HepG2 (cell line): ENCODE measurements at regions not wholly inside any gene's neighbourhood (a gene's known extent, or its start where the extent isn't known, plus 50 kb on each side); places are given as distances from the start of the nearest gene placed in this dataset.

Source experiments
- ATAC-seq: fragments of 200-7000 bp; cut with Tn5 transposase; 3 replicates; pipeline ENCODE4 v1.9.1; 2020; ENCODE audit warnings: mild to moderate bottlenecking, moderate library complexity
- BruUV-seq: library from RNA; stranded (reverse); fragments of 400-500 nt; replicated peaks from 2 replicates; lab custom pipeline; 2021; lab: Mats Ljungman, UMichigan
- CTCF ChIA-PET: fragments of 300-600 bp; formaldehyde crosslinking; extraction: SDS; loops from one replicate; lab custom pipeline; 2021; ENCODE audit warnings: low total read pairs, inconsistent platforms, low intra/inter-chr PET ratio; lab: Yijun Ruan, JAX
- POLR2A ChIA-PET: fragments of 350-600 bp; sonication (Branson Sonifier 250); formaldehyde crosslinking; loops from one replicate; lab custom pipeline; 2020; ENCODE audit warnings: antibody characterized with exemption, inconsistent platforms; lab: Yijun Ruan, JAX
- DNase-seq: peaks from one replicate; pipeline ENCODE4 v3.0.0-alpha.2; 2015; ENCODE audit warnings: low spot score
- FAIRE-seq: peaks from 3 replicates; lab custom pipeline; 2011; peaks lifted over from hg19 to GRCh38; lab: Jason Lieb, UNC
- H2AFZ ChIP-seq: one replicate; pipeline ENCODE4 v1.6.1; 2011; ENCODE audit warnings: low read length, inconsistent platforms
- H3K27ac ChIP-seq: fragments of 300-600 bp; 3 replicates; pipeline ENCODE4 v1.8.0; 2011; ENCODE audit warnings: mixed run types, mild to moderate bottlenecking, mixed read lengths, low read length, inconsistent platforms; ENCODE audit not compliant: insufficient read depth; ENCODE audit errors: extremely low read length
- H3K27me3 ChIP-seq, 2 experiments: fragments of 200-600 bp in 1 of 2; 2 replicates in 1 of 2; 3 replicates in 1 of 2; pipeline versions ENCODE4 v1.6.0 to v1.8.0; 2011; ENCODE audit warnings: low read length in 2 of 2, mild to moderate bottlenecking in 2 of 2, moderate library complexity in 2 of 2, inconsistent platforms in 1 of 2; ENCODE audit not compliant: insufficient read depth in 2 of 2, control insufficient read depth in 1 of 2
- H3K36me3 ChIP-seq, 2 experiments: fragments of 200-600 bp in 1 of 2; replicated peaks in 1 of 2; 2 replicates in 1 of 2; 3 replicates in 1 of 2; pipeline versions ENCODE4 v1.5.1 to v1.8.0; 2011; ENCODE audit warnings: low read length in 2 of 2, inconsistent platforms in 1 of 2; ENCODE audit not compliant: insufficient read depth in 2 of 2, control insufficient read depth in 1 of 2
- H3K4me1 ChIP-seq: 2 replicates; pipeline ENCODE4 v1.5.1; 2012; ENCODE audit warnings: low read length, inconsistent platforms; ENCODE audit not compliant: insufficient read depth
- H3K4me2 ChIP-seq: 2 replicates; pipeline ENCODE4 v1.6.0; 2011; ENCODE audit warnings: low read depth, low read length, inconsistent platforms
- H3K4me3 ChIP-seq, 3 experiments: fragments of 200-600 bp in 1 of 3; sonication (generic), shearing (Covaris generic) in 1 of 3; replicated peaks in 1 of 3; 2 replicates each; pipeline ENCODE4 v1.5.1; 2011 to 2016; ENCODE audit warnings: low read length in 3 of 3, inconsistent platforms in 2 of 3, low read depth in 2 of 3, mild to moderate bottlenecking in 2 of 3, control low read depth in 1 of 3, mixed read lengths in 1 of 3; ENCODE audit not compliant: insufficient read depth in 1 of 3
- H3K79me2 ChIP-seq: one replicate; pipeline ENCODE4 v1.6.1; 2011; ENCODE audit warnings: low read length, inconsistent platforms; ENCODE audit not compliant: insufficient read depth
- H3K9ac ChIP-seq: 2 replicates; pipeline ENCODE4 v1.6.0; 2011; ENCODE audit warnings: mild to moderate bottlenecking, low read depth, low read length, inconsistent platforms; ENCODE audit not compliant: insufficient read depth
- H3K9me3 ChIP-seq: 2 replicates; pipeline ENCODE4 v1.5.1; 2012; ENCODE audit warnings: mild to moderate bottlenecking, low read length
- H4K20me1 ChIP-seq: 2 replicates; pipeline ENCODE4 v1.6.0; 2011; ENCODE audit warnings: inconsistent platforms, mild to moderate bottlenecking, low read length, moderate library complexity; ENCODE audit not compliant: insufficient read depth
- HCFC1 ChIP-seq: fragments of 150-350 bp; IDR thresholded peaks from 2 replicates; pipeline ENCODE4 v1.6.1; 2014; ENCODE audit warnings: low read depth, low read length
- MED1 ChIP-seq: sonication (generic); formaldehyde crosslinking; IDR thresholded peaks from 2 replicates; pipeline ENCODE4 v1.4.0; 2020; ENCODE audit warnings: missing genetic modification reagents
- PAWR ChIP-seq: sonication (generic); formaldehyde crosslinking; IDR thresholded peaks from 2 replicates; pipeline ENCODE4 v1.4.0; 2020; ENCODE audit warnings: missing genetic modification reagents, mild to moderate bottlenecking, borderline replicate concordance
- PHF20 ChIP-seq: sonication (generic); formaldehyde crosslinking; IDR thresholded peaks from 2 replicates; pipeline ENCODE4 v1.5.0; 2020; ENCODE audit warnings: mild to moderate bottlenecking, missing genetic modification reagents
- SATB2 ChIP-seq: sonication (generic); formaldehyde crosslinking; IDR thresholded peaks from 2 replicates; pipeline ENCODE4 v1.5.0; 2020; ENCODE audit warnings: missing genetic modification reagents
- SP4 ChIP-seq: sonication (generic); formaldehyde crosslinking; IDR thresholded peaks from 2 replicates; pipeline ENCODE4 v1.8.1; 2023; ENCODE audit warnings: mild to moderate bottlenecking, missing genetic modification reagents
- STAT5B ChIP-seq: sonication (generic); formaldehyde crosslinking; IDR thresholded peaks from 2 replicates; pipeline ENCODE4 v1.4.0; 2020; ENCODE audit warnings: missing genetic modification reagents
- ZNF121 ChIP-seq: sonication (generic); formaldehyde crosslinking; IDR thresholded peaks from 2 replicates; pipeline ENCODE4 v1.5.0; 2020; ENCODE audit warnings: mild to moderate bottlenecking, missing genetic modification reagents
- ZNF333 ChIP-seq: sonication (generic); formaldehyde crosslinking; IDR thresholded peaks from 2 replicates; pipeline ENCODE4 v1.4.0; 2020; ENCODE audit warnings: mild to moderate bottlenecking, missing genetic modification reagents, borderline replicate concordance
- ZNF383 ChIP-seq: sonication (generic); formaldehyde crosslinking; IDR thresholded peaks from 2 replicates; pipeline ENCODE4 v1.4.0; 2020; ENCODE audit warnings: missing genetic modification reagents, mild to moderate bottlenecking, borderline replicate concordance
- ZNF609 ChIP-seq: sonication (generic); formaldehyde crosslinking; IDR thresholded peaks from 2 replicates; pipeline ENCODE4 v1.4.0; 2020; ENCODE audit warnings: mild to moderate bottlenecking, missing genetic modification reagents, borderline replicate concordance
- ZNF775 ChIP-seq: sonication (generic); formaldehyde crosslinking; IDR thresholded peaks from 2 replicates; pipeline ENCODE4 v1.4.0; 2020; ENCODE audit warnings: missing genetic modification reagents, mild to moderate bottlenecking, moderate library complexity, borderline replicate concordance
- ZNF792 ChIP-seq: IDR thresholded peaks from 2 replicates; pipeline ENCODE4 v1.6.1; 2016
- WGBS: methylation state at CpG from one replicate; pipeline ENCODE4 v1.1.6; 2017; ENCODE audit warnings: low lambda C conversion rate; 5-methylcytosine and 5-hydroxymethylcytosine counted together
- in situ Hi-C: cut with HindIII; loops from 2 replicates; pipeline ENCODE4 v1.10.0; 2017; ENCODE audit warnings: low pct_unique_long_range_greater_than_20kb; ENCODE audit not compliant: extremely low pct_ligation_motif_present
- intact Hi-C: fragments of 100-400 bp; cut with micrococcal nuclease; formaldehyde crosslinking; loops from one replicate; pipeline ENCODE4 v1.10.0; 2022; ENCODE audit not compliant: unreplicated experiment
- TF ChIP-seq, protein P1 (sequence below): IDR thresholded peaks from 2 replicates; pipeline ENCODE4 v1.6.1; 2016; ENCODE audit warnings: missing compliant biosample characterization, missing genetic modification reagents, borderline replicate concordance

GRCh38 chr3:135706758-135707375, 258.7 kb upstream of the PPP2R3A start:
- Histone ChIP-seq H3K4me3 (no peak overlapping the region), H4K20me1 (no peaks in the 10 kb centered on the region), H3K9me3 (no peaks in the 10 kb centered on the region), H3K4me2 (no peak overlapping the region), H2AFZ (no peak overlapping the region), H3K27ac (no peak overlapping the region), H3K4me1 (no peaks in the 10 kb centered on the region), H3K27me3 (no peaks in the 10 kb centered on the region), H3K79me2 (no peaks in the 10 kb centered on the region), H3K36me3 (no peaks in the 10 kb centered on the region), H3K9ac (no peak overlapping the region)
- ChIA-PET CTCF (no interaction called here), POLR2A (no interaction called here)
- no peak for DNase-seq
- in situ Hi-C loops (no loop called here), intact Hi-C loops (no loop called here)
- FAIRE-seq, result no peak
- no peak for ATAC-seq
- no TSS peak for BruUV-seq
- WGBS, result 0% methylated on average over 4 of the region's 4 CpGs
- TF ChIP-seq ZNF383 (CRISPR knock-in tag) (no peak), PHF20 (CRISPR knock-in tag) (no peak), MED1 (CRISPR knock-in tag) (no peak), ZNF121 (CRISPR knock-in tag) (no peak), ZNF609 (CRISPR knock-in tag) (no peak), ZNF333 (CRISPR knock-in tag) (no peak), HCFC1 (no peak), ZNF792 (no peak), PAWR (CRISPR knock-in tag) (no peak), SP4 (CRISPR knock-in tag) (no peak), STAT5B (CRISPR knock-in tag) (no peak), SATB2 (CRISPR knock-in tag) (no peak), ZNF775 (CRISPR knock-in tag) (no peak)
- TF ChIP-seq, protein P1, sequence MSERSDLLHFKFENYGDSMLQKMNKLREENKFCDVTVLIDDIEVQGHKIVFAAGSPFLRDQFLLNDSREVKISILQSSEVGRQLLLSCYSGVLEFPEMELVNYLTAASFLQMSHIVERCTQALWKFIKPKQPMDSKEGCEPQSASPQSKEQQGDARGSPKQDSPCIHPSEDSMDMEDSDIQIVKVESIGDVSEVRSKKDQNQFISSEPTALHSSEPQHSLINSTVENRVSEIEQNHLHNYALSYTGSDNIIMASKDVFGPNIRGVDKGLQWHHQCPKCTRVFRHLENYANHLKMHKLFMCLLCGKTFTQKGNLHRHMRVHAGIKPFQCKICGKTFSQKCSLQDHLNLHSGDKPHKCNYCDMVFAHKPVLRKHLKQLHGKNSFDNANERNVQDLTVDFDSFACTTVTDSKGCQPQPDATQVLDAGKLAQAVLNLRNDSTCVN (CRISPR knock-in tag), result no peak
